GM19438 (cell line): ENCODE measurements at regions not wholly inside any gene's neighbourhood (a gene's known extent, or its start where the extent isn't known, plus 50 kb on each side); places are given as distances from the start of the nearest gene placed in this dataset.

ENCODE experiments used
- ATAC-seq: cut with Tn5 transposase; IDR thresholded peaks from one replicate; pipeline ENCODE4 v1.9.1; 2021; ENCODE audit warnings: low read depth; ENCODE audit not compliant: unreplicated experiment

- ATAC-seq: no peak
Measured at GRCh38 chr12:107884769-107885694, 110.5 kb downstream of the ASCL4 start.

DNA sequence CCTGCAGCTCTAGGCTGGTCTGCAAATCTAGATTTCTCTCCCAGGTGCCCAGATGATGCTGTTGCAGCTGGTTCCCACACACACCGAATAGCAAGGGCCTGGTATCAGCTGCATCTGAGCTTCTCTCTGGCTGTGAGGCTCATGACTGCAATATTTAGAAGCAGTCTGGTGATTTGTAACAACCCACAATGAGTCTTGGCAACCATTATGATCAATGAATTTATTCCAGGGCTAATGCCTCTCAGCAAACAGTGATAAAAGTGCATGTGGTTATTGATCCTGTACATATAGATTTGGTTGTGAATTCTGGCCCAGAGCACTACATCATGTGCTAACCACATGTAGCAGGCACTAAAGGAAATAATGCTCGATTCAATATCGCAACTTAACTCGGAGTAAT is 114.3 kb downstream of the ASCL4 start:
- ATAC-seq: no peak

DNA sequence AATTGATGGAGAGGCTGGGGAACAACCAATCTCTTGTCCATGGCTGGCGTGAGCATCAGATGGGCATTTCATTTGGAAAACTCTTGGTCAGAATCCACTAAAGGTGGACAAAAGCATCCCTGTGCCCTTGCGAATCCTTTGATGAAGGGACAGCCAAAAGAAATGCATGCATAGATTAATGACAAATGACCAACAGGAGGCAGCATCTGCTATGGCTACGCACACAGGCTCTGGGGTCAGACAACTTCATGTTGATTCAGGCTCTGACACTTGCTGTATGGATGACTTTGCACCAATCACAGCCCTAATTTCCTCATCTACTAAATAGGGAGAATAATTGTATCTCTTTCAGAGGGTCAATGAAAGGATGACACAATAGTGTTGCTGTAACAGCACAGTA is 117.5 kb downstream of the ASCL4 start:
- no peak for ATAC-seq

GRCh38 chr12:107894589-107894988 is 120.1 kb downstream of the ASCL4 start:
- no peak for ATAC-seq

DNA sequence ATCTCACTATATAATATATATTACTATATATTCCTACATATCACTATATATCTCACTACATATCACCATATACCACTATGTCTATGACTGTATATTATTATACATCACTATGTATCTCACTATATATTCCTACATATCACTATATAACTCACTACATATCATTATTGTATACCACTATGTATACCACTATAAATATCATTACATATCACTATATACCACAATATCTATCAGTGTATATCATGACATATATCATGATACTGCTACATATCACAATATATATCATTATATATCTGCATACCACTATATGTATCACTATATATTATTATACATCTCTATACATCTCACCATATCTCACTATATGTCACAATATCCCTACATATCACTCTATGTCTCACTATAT is 121.5 kb downstream of the ASCL4 start:
- no peak for ATAC-seq

- no peak for ATAC-seq
Measured at GRCh38 chr12:107900588-107900987, 126.1 kb downstream of the ASCL4 start.

GRCh38 chr12:107903341-107904061 is 129.0 kb downstream of the ASCL4 start:
- ATAC-seq: peak; percentile 95

DNA sequence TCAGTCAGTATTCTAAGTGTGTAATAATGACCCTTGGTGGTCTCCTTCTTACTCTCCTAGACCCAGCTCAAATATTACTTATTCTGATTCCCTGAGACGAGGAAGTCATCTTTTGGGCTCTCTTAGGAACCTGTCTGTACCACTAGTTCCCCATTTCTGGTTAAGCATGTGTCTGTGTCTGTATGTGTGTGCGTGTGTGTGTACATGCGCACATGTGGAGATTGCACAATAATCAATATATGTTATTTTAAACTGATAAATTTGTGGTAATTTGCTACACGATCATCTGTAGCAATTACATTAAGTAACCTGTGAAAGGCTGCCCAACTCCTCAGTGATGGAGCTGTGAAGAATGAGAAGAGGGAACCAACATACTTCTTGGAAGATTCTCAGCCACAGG is 132.2 kb downstream of the ASCL4 start:
- no peak for ATAC-seq

- ATAC-seq: peak; percentile 84
Measured at GRCh38 chr12:107912421-107913004, 138.0 kb downstream of the ASCL4 start.

DNA sequence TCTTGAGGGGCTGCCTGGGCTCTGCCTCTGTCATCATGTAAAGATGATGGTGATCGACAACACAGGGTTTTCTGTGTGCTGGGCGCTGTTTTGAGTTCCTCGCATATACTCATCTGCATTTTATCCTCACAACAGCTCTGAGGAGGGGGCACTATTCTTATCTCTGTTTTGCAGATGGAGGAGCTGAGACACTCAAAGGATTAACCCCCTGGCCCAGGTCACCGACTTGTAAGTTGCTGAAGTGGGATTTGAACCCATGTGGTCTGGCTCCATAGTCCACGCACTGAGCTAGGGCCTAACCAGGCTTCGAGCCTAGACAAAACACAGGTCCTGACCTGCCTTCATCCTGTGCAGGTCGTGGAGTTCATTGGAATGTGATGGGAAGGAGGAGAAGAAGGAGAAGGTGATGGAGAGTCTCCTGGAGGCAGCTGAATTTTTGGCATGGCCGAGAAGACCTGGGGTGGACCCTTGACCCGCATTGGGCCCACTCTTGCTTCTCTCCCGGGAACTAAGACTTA is 140.0 kb downstream of the ASCL4 start:
- no peak for ATAC-seq

- no peak for ATAC-seq
Measured at GRCh38 chr12:107917912-107918800, 143.7 kb downstream of the ASCL4 start.

DNA sequence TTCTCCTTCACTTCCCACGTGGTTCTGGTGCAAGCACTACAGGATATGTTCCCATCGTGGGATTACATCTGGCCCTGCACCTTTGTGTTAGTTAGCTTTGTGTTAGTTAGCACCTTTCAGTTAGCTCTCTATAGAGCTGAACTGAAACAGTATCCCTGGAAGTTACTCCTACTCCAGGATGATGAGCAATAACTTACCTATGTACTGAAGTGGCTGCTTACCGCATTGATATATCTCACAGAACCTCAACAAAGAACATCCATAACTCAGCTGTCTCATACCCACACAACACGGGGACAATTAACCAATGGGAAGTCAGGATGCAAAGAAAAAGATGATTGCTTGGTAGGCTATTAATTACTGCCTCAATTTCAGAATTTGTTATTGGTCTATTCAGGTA is 146.6 kb downstream of the ASCL4 start:
- ATAC-seq: no peak

DNA sequence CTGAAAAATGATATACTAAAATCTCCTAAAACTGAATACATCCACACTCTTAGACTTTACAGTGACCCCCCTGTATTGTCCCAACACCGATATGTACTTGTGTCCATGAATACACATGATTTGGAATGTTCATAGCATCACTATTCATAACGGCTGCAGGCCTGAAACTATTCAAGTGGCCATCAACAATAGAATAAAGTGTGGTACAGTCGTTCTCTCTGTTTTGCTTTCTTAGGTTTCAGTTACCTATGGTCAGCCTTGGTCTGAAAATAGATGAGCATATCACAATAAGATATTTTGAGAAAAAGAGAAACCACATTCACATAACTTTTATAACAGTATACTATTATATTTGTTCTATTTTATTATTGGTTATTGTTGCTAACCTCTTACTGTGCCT is 150.6 kb downstream of the ASCL4 start:
- no peak for ATAC-seq

GRCh38 chr12:107929436-107929835 is 154.9 kb downstream of the ASCL4 start:
- no peak for ATAC-seq

GRCh38 chr12:107931761-107932160 is 157.3 kb downstream of the ASCL4 start:
- no peak for ATAC-seq

GRCh38 chr12:107938446-107938845 is 163.9 kb downstream of the ASCL4 start:
- ATAC-seq: no peak

GRCh38 chr12:107948391-107948945 is 174.0 kb downstream of the ASCL4 start:
- ATAC-seq: no peak

DNA sequence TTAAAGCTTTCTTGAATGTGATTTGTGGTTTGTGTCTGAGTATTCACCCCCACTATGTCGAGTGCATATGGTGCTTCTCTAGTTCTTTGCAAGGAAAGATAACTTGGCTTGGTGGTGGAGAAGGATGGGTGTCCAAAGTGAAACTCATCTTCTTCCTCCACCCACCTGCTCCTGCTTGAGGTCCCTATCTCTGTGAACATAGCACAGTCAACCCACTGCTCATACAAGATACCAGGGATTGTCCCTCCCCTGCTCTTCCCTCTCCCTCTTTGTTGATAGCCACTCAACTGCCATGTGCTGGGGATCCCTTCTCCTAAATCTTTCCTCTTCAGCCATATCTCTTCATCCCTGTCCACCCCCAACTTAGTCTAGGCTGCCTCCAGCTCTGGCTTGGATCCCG is 176.5 kb downstream of the ASCL4 start:
- no peak for ATAC-seq

DNA sequence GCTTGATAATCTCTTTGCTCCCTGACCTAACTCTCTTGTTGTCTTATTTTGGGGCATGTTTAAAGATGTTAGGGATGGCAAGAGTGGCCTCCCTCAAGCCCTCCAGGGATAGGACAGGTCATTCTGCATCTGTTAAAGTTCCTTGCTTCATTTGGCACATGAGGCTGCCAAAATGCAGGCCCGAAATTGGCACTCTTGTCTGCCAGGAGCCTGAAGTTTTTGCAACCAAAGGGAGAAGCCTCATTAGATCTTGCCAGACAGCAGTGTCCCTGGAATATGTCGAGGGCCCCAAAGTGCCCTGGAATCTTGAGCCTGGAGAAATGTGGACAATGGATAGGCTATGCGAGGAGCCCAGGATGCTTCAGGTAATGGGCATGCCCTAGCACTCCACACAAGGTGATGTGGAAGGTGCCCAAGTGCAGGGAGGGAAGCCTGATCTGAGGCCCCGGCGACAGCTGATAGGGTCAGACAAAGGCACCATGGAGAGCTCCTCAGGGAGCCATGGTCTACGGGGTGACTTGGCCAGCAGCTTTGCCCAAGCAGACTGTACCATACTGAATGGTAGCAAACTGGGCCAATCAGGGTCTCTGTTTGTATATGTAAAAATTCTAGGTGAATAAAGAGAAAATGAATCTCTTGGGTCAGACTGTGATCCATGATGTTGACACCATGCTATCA is 173.0 kb upstream of the WSCD2 start:
- no peak for ATAC-seq
